Type B pancreatic cell (in vitro differentiated cells): ENCODE measurements at regions not wholly inside any gene's neighbourhood (a gene's known extent, or its start where the extent isn't known, plus 50 kb on each side); places are given as distances from the start of the nearest gene placed in this dataset.
"Not testable (repeated sequence)": the region's sequence is repeated elsewhere in the genome, so short reads cannot be mapped to it uniquely, and the experiment has no call there.

ENCODE experiments used
- DNase-seq: peaks from one replicate; pipeline ENCODE4 v3.0.0; 2021; ENCODE audit warnings: mixed read lengths; ENCODE audit not compliant: unreplicated experiment; ENCODE audit errors: extremely low spot score
- H3K27ac Mint-ChIP-seq: 2 replicates; pipeline ENCODE4 v1.8.0; 2021; ENCODE audit warnings: mild to moderate bottlenecking, mixed read lengths
- H3K27me3 Mint-ChIP-seq: 2 replicates; pipeline ENCODE4 v1.8.0; 2021; ENCODE audit warnings: mixed read lengths
- H3K36me3 Mint-ChIP-seq: 2 replicates; pipeline ENCODE4 v1.8.0; 2021; ENCODE audit warnings: mixed read lengths
- H3K4me1 Mint-ChIP-seq: one replicate; pipeline ENCODE4 v1.8.0; 2021; ENCODE audit warnings: mixed read lengths; ENCODE audit not compliant: unreplicated experiment
- H3K4me3 Mint-ChIP-seq: 2 replicates; pipeline ENCODE4 v1.8.0; 2021; ENCODE audit warnings: mild to moderate bottlenecking, mixed read lengths
- H3K9me3 Mint-ChIP-seq: 2 replicates; pipeline ENCODE4 v1.8.0; 2021; ENCODE audit warnings: mixed read lengths
- CTCF ChIP-seq: fragments of 200-600 bp; sonication (generic); conservative IDR thresholded peaks from 2 replicates; pipeline ENCODE4 v1.5.0; 2021; ENCODE audit warnings: antibody characterized with exemption, mild to moderate bottlenecking

GRCh38 chr5:131107128-131107527 lies 57.9 kb downstream of the HINT1 start:
- Mint-ChIP-seq H3K27ac (no peak overlapping the region), H3K9me3 (no peaks in the 10 kb centered on the region), H3K4me1 (no peaks in the 10 kb centered on the region), H3K4me3 (no peak overlapping the region), H3K27me3 (no peaks in the 10 kb centered on the region), H3K36me3 (no peaks in the 10 kb centered on the region)
- no peak for TF ChIP-seq CTCF
- DNase-seq, result no peak

DNA sequence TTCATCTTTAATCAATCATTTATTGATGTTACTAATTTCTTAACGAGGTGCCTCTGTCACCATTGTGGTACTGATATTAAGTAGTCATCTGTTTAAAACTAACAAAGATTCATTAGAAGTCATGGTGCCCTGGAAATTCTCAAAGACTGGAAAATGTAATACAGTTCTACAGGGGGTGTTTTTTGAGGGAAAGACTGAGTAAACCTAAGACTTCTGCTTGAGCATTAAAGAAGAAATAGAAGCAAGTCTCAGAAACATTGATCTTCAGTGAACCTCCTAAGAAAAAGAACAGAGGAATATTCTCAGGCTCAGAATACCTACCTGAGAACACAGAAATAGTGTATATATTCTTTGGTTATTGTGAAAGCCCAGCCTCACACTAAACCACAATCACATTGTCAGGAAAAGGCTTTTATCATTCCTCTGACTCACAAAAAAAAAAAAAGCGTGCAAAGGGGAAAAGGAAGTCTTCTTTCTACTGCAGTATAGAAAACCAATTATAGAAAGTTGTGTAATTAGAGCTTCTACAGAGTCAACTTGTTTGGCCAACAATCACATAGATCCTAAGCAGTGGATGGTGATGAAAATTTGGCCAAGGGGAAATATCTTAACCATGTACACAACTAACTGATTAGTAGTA lies 60.8 kb downstream of the HINT1 start:
- Mint-ChIP-seq H3K4me1 (no peaks in the 10 kb centered on the region), H3K4me3 (no peak overlapping the region), H3K27ac (no peak overlapping the region), H3K9me3 (no peaks in the 10 kb centered on the region), H3K36me3 (no peaks in the 10 kb centered on the region), H3K27me3 (no peaks in the 10 kb centered on the region)
- no peak for TF ChIP-seq CTCF
- no peak for DNase-seq

- Mint-ChIP-seq H3K27me3 (peaks cover 9% of the 10 kb centered on the region), H3K27ac (no peak overlapping the region), H3K9me3 (no peaks in the 10 kb centered on the region), H3K36me3 (no peaks in the 10 kb centered on the region), H3K4me1 (no peaks in the 10 kb centered on the region), H3K4me3 (no peak overlapping the region)
- DNase-seq, result no peak
- TF ChIP-seq CTCF, result no peak
Measured at GRCh38 chr5:131096774-131097710, 68.0 kb downstream of the HINT1 start.

GRCh38 chr5:131095561-131095960 lies 69.5 kb downstream of the HINT1 start:
- H3K27me3 Mint-ChIP-seq, DNase-seq, H3K4me3 Mint-ChIP-seq, H3K36me3 Mint-ChIP-seq, H3K4me1 Mint-ChIP-seq, H3K27ac Mint-ChIP-seq, H3K9me3 Mint-ChIP-seq: not testable (repeated sequence)

DNA sequence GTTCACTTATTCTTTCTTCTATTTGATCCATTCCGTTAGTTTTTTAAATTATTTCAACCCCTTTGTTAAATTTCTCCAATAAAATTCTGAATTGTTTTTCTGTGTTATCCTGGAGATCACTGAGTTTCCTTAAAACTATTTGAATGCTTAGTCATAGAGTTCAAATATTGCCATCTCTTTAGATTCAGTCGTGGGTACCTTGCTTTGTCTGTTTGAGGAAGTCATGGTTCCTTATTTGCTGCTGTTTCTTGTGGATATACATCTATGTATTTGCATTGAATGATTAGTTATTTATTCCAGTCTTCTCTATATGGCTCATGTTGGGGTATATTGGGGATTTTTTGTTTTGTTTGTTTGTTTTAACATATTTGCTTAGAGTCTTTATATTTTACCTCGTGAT lies 80.6 kb downstream of the HINT1 start:
- no peak overlapping the region for H3K27ac Mint-ChIP-seq
- no peaks in the 10 kb centered on the region for H3K4me1 Mint-ChIP-seq
- H3K9me3 Mint-ChIP-seq, result no peaks in the 10 kb centered on the region
- no peaks in the 10 kb centered on the region for H3K27me3 Mint-ChIP-seq
- H3K4me3 Mint-ChIP-seq, result no peak overlapping the region
- no peak for DNase-seq
- no peak for TF ChIP-seq CTCF
- no peaks in the 10 kb centered on the region for H3K36me3 Mint-ChIP-seq

- no peak for TF ChIP-seq CTCF
- H3K27me3 Mint-ChIP-seq, result no peaks in the 10 kb centered on the region
- no peaks in the 10 kb centered on the region for H3K9me3 Mint-ChIP-seq
- no peak overlapping the region for H3K4me3 Mint-ChIP-seq
- no peak overlapping the region for H3K27ac Mint-ChIP-seq
- DNase-seq, result no peak
- no peaks in the 10 kb centered on the region for H3K4me1 Mint-ChIP-seq
- no peaks in the 10 kb centered on the region for H3K36me3 Mint-ChIP-seq
Measured at GRCh38 chr5:131081913-131082488, 83.1 kb downstream of the HINT1 start.
